Urothelium cell line (cell line): ENCODE measurements at regions not wholly inside any gene's neighbourhood (a gene's known extent, or its start where the extent isn't known, plus 50 kb on each side); places are given as distances from the start of the nearest gene placed in this dataset.

Experiments
- DNase-seq: peaks from one replicate; pipeline ENCODE4 v3.0.0; 2011; ENCODE audit warnings: low spot score, mixed read lengths
- FAIRE-seq: peaks from 2 replicates; lab custom pipeline; 2011; peaks lifted over from hg19 to GRCh38; lab: Jason Lieb, UNC

GRCh38 chr18:77650799-77651385 lies 401.2 kb downstream of the GALR1 start:
- DNase-seq (peak; percentile 92), FAIRE-seq (peak; percentile 23)

GRCh38 chr18:77651441-77651840 lies 401.8 kb downstream of the GALR1 start:
- FAIRE-seq (no peak), DNase-seq (no peak)

- FAIRE-seq: no peak
- DNase-seq: no peak
These were observed 404.1 kb downstream of the GALR1 start for GRCh38 chr18:77653792-77654191.

- FAIRE-seq: no peak
- no peak for DNase-seq
These were observed 404.7 kb downstream of the GALR1 start for GRCh38 chr18:77654302-77654701.

- FAIRE-seq (no peak), DNase-seq (no peak)
These were observed 408.1 kb downstream of the GALR1 start for GRCh38 chr18:77657651-77658298.

- FAIRE-seq: no peak
- DNase-seq: no peak
These were observed 408.6 kb downstream of the GALR1 start for GRCh38 chr18:77658299-77658662.

- DNase-seq: no peak
- FAIRE-seq: peak; percentile 9
These were observed 409.3 kb downstream of the GALR1 start for GRCh38 chr18:77658751-77659448.

- no peak for DNase-seq
- FAIRE-seq: no peak
These were observed 417.0 kb downstream of the GALR1 start for GRCh38 chr18:77666613-77667012.

GRCh38 chr18:77668219-77668618 lies 418.6 kb downstream of the GALR1 start:
- FAIRE-seq (no peak), DNase-seq (no peak)

- no peak for FAIRE-seq
- no peak for DNase-seq
These were observed 419.7 kb downstream of the GALR1 start for GRCh38 chr18:77669331-77669730.

GRCh38 chr18:77671456-77672167 lies 422.0 kb downstream of the GALR1 start:
- FAIRE-seq: no peak
- DNase-seq: no peak

- DNase-seq: no peak
- no peak for FAIRE-seq
These were observed 427.3 kb downstream of the GALR1 start for GRCh38 chr18:77676910-77677309.

GRCh38 chr18:77677536-77677935 lies 427.9 kb downstream of the GALR1 start:
- no peak for DNase-seq

GRCh38 chr18:77679869-77680268 lies 430.2 kb downstream of the GALR1 start:
- DNase-seq (no peak), FAIRE-seq (no peak)

More at GRCh38 chr18:77677536-77677935, 427.9 kb downstream of the GALR1 start:
- FAIRE-seq: no peak

- no peak for FAIRE-seq
- DNase-seq: no peak
These were observed 450.4 kb downstream of the GALR1 start for GRCh38 chr18:77700051-77700450.

GRCh38 chr18:77701977-77702376 lies 452.3 kb downstream of the GALR1 start:
- DNase-seq (no peak), FAIRE-seq (no peak)

GRCh38 chr18:77702686-77703085 lies 453.0 kb downstream of the GALR1 start:
- DNase-seq (peak; percentile 45), FAIRE-seq (no peak)

- no peak for FAIRE-seq
These were observed 455.7 kb downstream of the GALR1 start for GRCh38 chr18:77705301-77705700.

GRCh38 chr18:77708826-77709506 lies 459.3 kb downstream of the GALR1 start:
- DNase-seq (no peak), FAIRE-seq (no peak)

More at GRCh38 chr18:77705301-77705700, 455.7 kb downstream of the GALR1 start:
- no peak for DNase-seq

GRCh38 chr18:77711096-77711495 lies 461.4 kb downstream of the GALR1 start:
- FAIRE-seq (no peak), DNase-seq (no peak)

GRCh38 chr18:77714716-77715115 lies 465.1 kb downstream of the GALR1 start:
- DNase-seq (no peak), FAIRE-seq (no peak)
